SU-DHL-6 (cell line): ENCODE measurements at regions not wholly inside any gene's neighbourhood (a gene's known extent, or its start where the extent isn't known, plus 50 kb on each side); places are given as distances from the start of the nearest gene placed in this dataset.

Source experiments
- H2AFZ ChIP-seq: fragments of 200-600 bp; sonication (generic); 2 replicates; pipeline ENCODE4 v1.6.1; 2014; ENCODE audit warnings: low read depth, mild to moderate bottlenecking, moderate library complexity, mixed read lengths, antibody characterized with exemption, low read length; ENCODE audit not compliant: severe bottlenecking
- H3F3A ChIP-seq: fragments of 200-600 bp; shearing (Covaris generic); 2 replicates; pipeline ENCODE4 v1.6.0; 2016; ENCODE audit warnings: antibody characterized with exemption, mild to moderate bottlenecking; ENCODE audit not compliant: insufficient read depth
- H3K27ac ChIP-seq: fragments of 200-600 bp; sonication (generic); 2 replicates; pipeline ENCODE4 v1.5.1; 2016; ENCODE audit warnings: low read depth, mild to moderate bottlenecking, low read length, moderate library complexity, mixed read lengths
- H3K27me3 ChIP-seq: fragments of 200-600 bp; sonication (generic), shearing (Covaris generic); 2 replicates; pipeline ENCODE4 v1.6.0; 2014; ENCODE audit warnings: mild to moderate bottlenecking, low read length
- H3K36me3 ChIP-seq: fragments of 200-600 bp; sonication (generic); 2 replicates; pipeline ENCODE4 v1.6.1; 2014; ENCODE audit warnings: mild to moderate bottlenecking, low read length, mixed read lengths
- H3K4me2 ChIP-seq: fragments of 300-600, 200-600 bp; shearing (Covaris generic), sonication (generic); 2 replicates; pipeline ENCODE4 v1.6.0; 2014; ENCODE audit warnings: low read length, low read depth, mild to moderate bottlenecking; ENCODE audit not compliant: poor library complexity, severe bottlenecking
- H3K4me3 ChIP-seq: fragments of 200-600 bp; sonication (generic); 2 replicates; pipeline ENCODE4 v1.5.1; 2014; ENCODE audit warnings: antibody characterized with exemption, low read length, mild to moderate bottlenecking, mixed read lengths; ENCODE audit not compliant: insufficient read depth, poor library complexity, severe bottlenecking
- H3K79me2 ChIP-seq: fragments of 200-600 bp; sonication (generic); 2 replicates; pipeline ENCODE4 v1.6.1; 2014; ENCODE audit warnings: mild to moderate bottlenecking, low read length, moderate library complexity; ENCODE audit not compliant: insufficient read depth
- H3K9ac ChIP-seq: fragments of 200-600 bp; sonication (generic); 2 replicates; pipeline ENCODE4 v1.7.0; 2014; ENCODE audit warnings: mild to moderate bottlenecking, low read length
- H3K9me2 ChIP-seq: fragments of 200-600 bp; sonication (generic); replicated peaks from 2 replicates; pipeline ENCODE4 v1.6.1; 2014; ENCODE audit warnings: low read length; ENCODE audit not compliant: insufficient read depth
- H3K9me3 ChIP-seq: fragments of 200-600 bp; sonication (generic); 2 replicates; pipeline ENCODE4 v1.6.1; 2014; ENCODE audit warnings: low read length, mixed read lengths; ENCODE audit not compliant: insufficient read depth
- H4K20me1 ChIP-seq: fragments of 200-600 bp; sonication (generic); 2 replicates; pipeline ENCODE4 v1.6.1; 2014; ENCODE audit warnings: low read depth, mild to moderate bottlenecking, antibody characterized with exemption, low read length, moderate library complexity, mixed read lengths
- EZH2phosphoT487 ChIP-seq: fragments of 200-600 bp; sonication (generic), shearing (Covaris generic); conservative IDR thresholded peaks from 2 replicates; pipeline ENCODE4 v1.6.1; 2018; ENCODE audit warnings: mild to moderate bottlenecking, antibody characterized with exemption, low read length, moderate library complexity, mixed read lengths
- TF ChIP-seq, protein P1 (sequence below): fragments of 200-600 bp; sonication (generic); IDR thresholded peaks from one replicate; pipeline ENCODE4 v1.5.1; 2017; ENCODE audit warnings: antibody characterized with exemption, mild to moderate bottlenecking, low read length, moderate library complexity; ENCODE audit not compliant: insufficient read depth, poor library complexity, severe bottlenecking

GRCh38 chr6:112485120-112485826, 138.1 kb downstream of the RFPL4B start:
- TF ChIP-seq, protein P1, sequence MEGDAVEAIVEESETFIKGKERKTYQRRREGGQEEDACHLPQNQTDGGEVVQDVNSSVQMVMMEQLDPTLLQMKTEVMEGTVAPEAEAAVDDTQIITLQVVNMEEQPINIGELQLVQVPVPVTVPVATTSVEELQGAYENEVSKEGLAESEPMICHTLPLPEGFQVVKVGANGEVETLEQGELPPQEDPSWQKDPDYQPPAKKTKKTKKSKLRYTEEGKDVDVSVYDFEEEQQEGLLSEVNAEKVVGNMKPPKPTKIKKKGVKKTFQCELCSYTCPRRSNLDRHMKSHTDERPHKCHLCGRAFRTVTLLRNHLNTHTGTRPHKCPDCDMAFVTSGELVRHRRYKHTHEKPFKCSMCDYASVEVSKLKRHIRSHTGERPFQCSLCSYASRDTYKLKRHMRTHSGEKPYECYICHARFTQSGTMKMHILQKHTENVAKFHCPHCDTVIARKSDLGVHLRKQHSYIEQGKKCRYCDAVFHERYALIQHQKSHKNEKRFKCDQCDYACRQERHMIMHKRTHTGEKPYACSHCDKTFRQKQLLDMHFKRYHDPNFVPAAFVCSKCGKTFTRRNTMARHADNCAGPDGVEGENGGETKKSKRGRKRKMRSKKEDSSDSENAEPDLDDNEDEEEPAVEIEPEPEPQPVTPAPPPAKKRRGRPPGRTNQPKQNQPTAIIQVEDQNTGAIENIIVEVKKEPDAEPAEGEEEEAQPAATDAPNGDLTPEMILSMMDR: no peak
- no peak for TF ChIP-seq EZH2phosphoT487
- no peak overlapping the region for H3K9ac ChIP-seq
- no peak overlapping the region for H3K4me3 ChIP-seq
- H3K9me2 ChIP-seq: no peaks in the 10 kb centered on the region
- H4K20me1 ChIP-seq: no peaks in the 10 kb centered on the region; the same call in 1 of the 2 replicates
- H3K4me2 ChIP-seq: no peak overlapping the region
- no peaks in the 10 kb centered on the region for H3K9me3 ChIP-seq
- H2AFZ ChIP-seq: no peak overlapping the region
- no peaks in the 10 kb centered on the region for H3K27me3 ChIP-seq
- H3K27ac ChIP-seq: no peak overlapping the region
- no peaks in the 10 kb centered on the region for H3F3A ChIP-seq
- H3K79me2 ChIP-seq: no peaks in the 10 kb centered on the region
- no peaks in the 10 kb centered on the region for H3K36me3 ChIP-seq

DNA sequence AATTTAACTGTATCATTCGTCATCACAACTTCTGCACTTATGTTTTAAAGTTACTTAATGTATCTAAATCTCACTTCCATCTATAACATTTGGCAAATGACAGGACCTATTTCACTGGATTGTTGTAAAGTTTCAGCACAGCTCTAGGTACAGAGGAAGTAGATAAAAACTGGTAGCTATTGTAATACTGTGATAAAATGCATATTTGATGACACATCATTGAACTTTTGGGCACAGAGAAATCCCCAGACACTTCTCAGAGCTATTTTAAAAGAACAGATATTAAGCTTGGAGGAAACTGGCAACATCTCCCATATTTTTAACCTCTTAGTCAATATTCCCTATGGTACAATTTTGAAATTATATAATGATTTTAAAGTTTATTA, 138.7 kb downstream of the RFPL4B start:
- Histone ChIP-seq H3K4me2 (no peak overlapping the region), H3K27me3 (no peaks in the 10 kb centered on the region), H3K79me2 (no peaks in the 10 kb centered on the region), H3K36me3 (no peaks in the 10 kb centered on the region), H3F3A (no peaks in the 10 kb centered on the region), H3K9me2 (no peaks in the 10 kb centered on the region), H3K4me3 (no peak overlapping the region), H4K20me1 (no peaks in the 10 kb centered on the region; the same call in 1 of the 2 replicates), H3K27ac (no peak overlapping the region), H2AFZ (no peak overlapping the region), H3K9me3 (no peaks in the 10 kb centered on the region), H3K9ac (no peak overlapping the region)
- no peak for TF ChIP-seq EZH2phosphoT487
- TF ChIP-seq, protein P1: no peak

DNA sequence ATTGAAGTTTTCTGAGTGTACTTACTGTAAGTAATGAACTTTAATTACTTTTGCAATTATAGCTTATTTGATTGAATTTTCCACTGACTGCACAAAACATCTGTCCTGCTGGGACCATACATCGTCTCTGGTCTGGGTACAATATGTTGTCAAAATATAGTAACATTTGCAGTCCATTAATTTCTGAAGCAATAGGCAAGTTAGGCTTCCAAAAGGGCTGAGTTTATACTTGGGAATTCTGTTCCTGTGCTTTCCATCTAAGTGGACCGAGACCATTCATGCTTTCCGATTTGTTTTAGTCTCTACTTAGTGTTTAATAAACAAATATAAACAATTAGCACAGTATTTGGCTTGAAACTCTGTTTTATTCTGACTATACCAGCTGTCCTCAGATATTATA, 139.3 kb downstream of the RFPL4B start:
- H3K4me2 ChIP-seq: no peak overlapping the region
- H3K4me3 ChIP-seq: no peak overlapping the region
- H3K27me3 ChIP-seq: no peaks in the 10 kb centered on the region
- no peak overlapping the region for H2AFZ ChIP-seq
- TF ChIP-seq, protein P1: no peak
- no peak for TF ChIP-seq EZH2phosphoT487
- no peaks in the 10 kb centered on the region for H3F3A ChIP-seq
- no peaks in the 10 kb centered on the region for H3K79me2 ChIP-seq
- H4K20me1 ChIP-seq: no peaks in the 10 kb centered on the region; the same call in 1 of the 2 replicates
- H3K9ac ChIP-seq: no peak overlapping the region
- no peaks in the 10 kb centered on the region for H3K36me3 ChIP-seq
- no peaks in the 10 kb centered on the region for H3K9me2 ChIP-seq
- H3K9me3 ChIP-seq: no peaks in the 10 kb centered on the region
- no peak overlapping the region for H3K27ac ChIP-seq
